GM12874 (cell line): ENCODE measurements at regions not wholly inside any gene's neighbourhood (a gene's known extent, or its start where the extent isn't known, plus 50 kb on each side); places are given as distances from the start of the nearest gene placed in this dataset.

Source experiments
- CTCF ChIP-seq: IDR thresholded peaks from 2 replicates; pipeline ENCODE4 v1.5.1; 2011; ENCODE audit warnings: low read depth, mild to moderate bottlenecking, control low read depth, low read length, moderate library complexity; ENCODE audit not compliant: insufficient read depth

- TF ChIP-seq CTCF = no peak
These were observed 482.6 kb downstream of the RFC3 start for GRCh38 chr13:34300559-34300958.

- TF ChIP-seq CTCF = no peak
These were observed 484.6 kb downstream of the RFC3 start for GRCh38 chr13:34302596-34302995.

- no peak for TF ChIP-seq CTCF
These were observed 485.4 kb downstream of the RFC3 start for GRCh38 chr13:34303346-34303745.

GRCh38 chr13:34307607-34308006 is 489.7 kb downstream of the RFC3 start:
- TF ChIP-seq CTCF = no peak

- TF ChIP-seq CTCF = no peak
These were observed 490.8 kb downstream of the RFC3 start for GRCh38 chr13:34308725-34309124.

GRCh38 chr13:34310539-34310938 is 492.6 kb downstream of the RFC3 start:
- no peak for TF ChIP-seq CTCF

GRCh38 chr13:34311251-34311650 is 493.3 kb downstream of the RFC3 start:
- no peak for TF ChIP-seq CTCF

- no peak for TF ChIP-seq CTCF
These were observed 494.6 kb downstream of the RFC3 start for GRCh38 chr13:34312578-34312977.
